GM23248 (cell line): ENCODE measurements at regions not wholly inside any gene's neighbourhood (a gene's known extent, or its start where the extent isn't known, plus 50 kb on each side); places are given as distances from the start of the nearest gene placed in this dataset.

ENCODE experiments used
- EZH2 ChIP-seq: fragments of 200-600 bp; sonication (generic); IDR thresholded peaks from 2 replicates; pipeline ENCODE4 v1.6.1; 2018; ENCODE audit warnings: antibody characterized with exemption, mild to moderate bottlenecking; ENCODE audit not compliant: insufficient read depth, poor library complexity, severe bottlenecking
- EZH2phosphoT487 ChIP-seq: fragments of 200-600 bp; sonication (generic); IDR thresholded peaks from 2 replicates; pipeline ENCODE4 v1.6.1; 2018; ENCODE audit warnings: antibody characterized with exemption, moderate library complexity, mild to moderate bottlenecking, low read depth; ENCODE audit not compliant: insufficient read depth

GRCh38 chr15:36448418-36448817 is 131.0 kb upstream of the CDIN1 start:
- TF ChIP-seq EZH2phosphoT487, result no peak
- no peak for TF ChIP-seq EZH2
